Naive B cell (primary cell): ENCODE measurements at regions not wholly inside any gene's neighbourhood (a gene's known extent, or its start where the extent isn't known, plus 50 kb on each side); places are given as distances from the start of the nearest gene placed in this dataset.
"Not testable (repeated sequence)": the region's sequence is repeated elsewhere in the genome, so short reads cannot be mapped to it uniquely, and the experiment has no call there.

Experiments used
- ATAC-seq, 2 donors: fragments of 150-1000 bp; cut with Tn5 transposase; 2 replicates each; pipeline ENCODE4 v1.10.0; 2021; ENCODE audit warnings: low read depth in 2 of 2, mild to moderate bottlenecking in 2 of 2, moderate library complexity in 2 of 2
- DNase-seq: peaks from one replicate; pipeline ENCODE4 v3.0.0; 2022
- H3K27ac Mint-ChIP-seq, 6 donors: one replicate each; pipeline ENCODE4 v1.8.0; 2020 to 2022; ENCODE audit warnings: mild to moderate bottlenecking in 6 of 6, mixed read lengths in 6 of 6, moderate library complexity in 5 of 6, inconsistent platforms in 2 of 6
- H3K27me3 Mint-ChIP-seq, 3 donors: one replicate each; pipeline ENCODE4 v1.8.0; 2021 to 2022; ENCODE audit warnings: mixed read lengths in 3 of 3, mild to moderate bottlenecking in 1 of 3
- H3K36me3 Mint-ChIP-seq, 2 donors: one replicate each; pipeline ENCODE4 v1.8.0; 2020 to 2022; ENCODE audit warnings: mixed read lengths in 2 of 2, inconsistent platforms in 1 of 2, mild to moderate bottlenecking in 1 of 2
- H3K4me1 Mint-ChIP-seq, 3 donors: one replicate each; pipeline ENCODE4 v1.8.0; 2020 to 2022; ENCODE audit warnings: mixed read lengths in 3 of 3, inconsistent platforms in 1 of 3, mild to moderate bottlenecking in 1 of 3, moderate library complexity in 1 of 3
- H3K4me3 Mint-ChIP-seq, 8 donors: one replicate each; pipeline ENCODE4 v1.8.0; 2020 to 2022; ENCODE audit warnings: mild to moderate bottlenecking in 8 of 8, mixed read lengths in 8 of 8, moderate library complexity in 8 of 8, inconsistent platforms in 2 of 8
- H3K9me3 Mint-ChIP-seq, 7 donors: one replicate each; pipeline ENCODE4 v1.8.0; 2020 to 2022; ENCODE audit warnings: mixed read lengths in 7 of 7, mild to moderate bottlenecking in 5 of 7, inconsistent platforms in 2 of 7, moderate library complexity in 1 of 7

DNA sequence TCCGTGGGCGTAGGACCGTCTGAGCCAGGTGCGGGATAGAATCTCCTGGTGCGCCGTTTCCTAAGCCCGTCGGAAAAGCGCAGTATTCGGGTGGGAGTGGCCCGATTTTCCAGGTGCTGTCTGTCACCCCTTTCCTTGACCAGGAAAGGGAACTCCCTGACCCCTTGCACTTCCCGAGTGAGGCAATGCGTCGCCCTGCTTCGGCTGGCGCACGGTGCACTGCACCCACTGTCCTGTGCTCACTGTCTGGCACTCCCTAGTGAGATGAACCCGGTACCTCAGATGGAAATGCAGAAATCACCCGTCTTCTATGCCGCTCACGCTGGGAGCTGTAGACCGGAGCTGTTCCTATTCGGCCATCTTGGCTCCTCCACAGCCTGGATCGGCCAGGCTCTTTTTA, 74.9 kb upstream of the LIFR start:
- peaks cover 6 to 23% (median 18%) of the 10 kb centered on the region in 7 donors for H3K9me3 Mint-ChIP-seq
- H3K27me3 Mint-ChIP-seq, H3K4me3 Mint-ChIP-seq, DNase-seq, ATAC-seq, H3K4me1 Mint-ChIP-seq, H3K36me3 Mint-ChIP-seq, H3K27ac Mint-ChIP-seq: not testable (repeated sequence)

- H3K27ac Mint-ChIP-seq = no peak overlapping the region
- H3K4me3 Mint-ChIP-seq = no peak overlapping the region
- ATAC-seq (no peak), DNase-seq (no peak)
- H3K4me1 Mint-ChIP-seq = no peaks in the 10 kb centered on the region
- peaks cover 8 to 23% (median 13%) of the 10 kb centered on the region in 7 donors for H3K9me3 Mint-ChIP-seq
- peaks cover 9 to 10% of the 10 kb centered on the region in 2 donors for H3K36me3 Mint-ChIP-seq
- peaks cover 4 to 13% (median 6%) of the 10 kb centered on the region in 3 donors for H3K27me3 Mint-ChIP-seq
These were observed 78.3 kb upstream of the LIFR start for GRCh38 chr5:38634568-38635369.

DNA sequence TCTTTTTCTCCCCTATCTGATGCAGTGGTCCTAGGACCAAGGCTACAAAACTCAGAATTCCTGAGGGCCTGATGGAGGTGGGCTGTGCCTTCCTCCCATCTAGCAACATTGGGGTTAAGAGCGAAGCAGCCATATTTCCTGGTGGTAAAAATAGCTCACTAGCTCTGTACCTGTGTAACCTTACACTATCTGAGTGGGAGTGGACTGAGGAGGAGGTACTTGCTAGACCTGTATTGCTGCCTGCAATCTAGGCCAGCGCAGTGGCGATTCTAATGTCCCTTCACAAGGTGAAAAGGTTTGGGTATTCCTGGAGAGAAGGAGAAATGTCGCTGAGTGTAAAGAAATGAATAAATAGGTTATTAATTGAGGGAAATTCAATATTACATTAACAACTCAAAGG, 80.2 kb upstream of the LIFR start:
- Mint-ChIP-seq H3K36me3 (peaks cover 8 to 9% of the 10 kb centered on the region in 2 donors), H3K27ac (no peak overlapping the region), H3K9me3 (peaks cover 7 to 16% (median 13%) of the 10 kb centered on the region in 7 donors), H3K4me3 (no peak overlapping the region), H3K4me1 (no peaks in the 10 kb centered on the region), H3K27me3 (peaks cover 0 to 13% (median 4%) of the 10 kb centered on the region in 3 donors)
- DNase-seq (no peak), ATAC-seq (no peak)

GRCh38 chr5:38638656-38639055, 82.2 kb upstream of the LIFR start:
- H3K36me3 Mint-ChIP-seq = no peaks in the 10 kb centered on the region
- no peak overlapping the region for H3K4me3 Mint-ChIP-seq
- peaks cover 4 to 9% (median 8%) of the 10 kb centered on the region in 3 donors for H3K27me3 Mint-ChIP-seq
- no peak for ATAC-seq
- H3K9me3 Mint-ChIP-seq = peaks cover 0 to 8% (median 2%) of the 10 kb centered on the region in 7 donors
- H3K27ac Mint-ChIP-seq = no peak overlapping the region
- H3K4me1 Mint-ChIP-seq = no peaks in the 10 kb centered on the region
- no peak for DNase-seq

DNA sequence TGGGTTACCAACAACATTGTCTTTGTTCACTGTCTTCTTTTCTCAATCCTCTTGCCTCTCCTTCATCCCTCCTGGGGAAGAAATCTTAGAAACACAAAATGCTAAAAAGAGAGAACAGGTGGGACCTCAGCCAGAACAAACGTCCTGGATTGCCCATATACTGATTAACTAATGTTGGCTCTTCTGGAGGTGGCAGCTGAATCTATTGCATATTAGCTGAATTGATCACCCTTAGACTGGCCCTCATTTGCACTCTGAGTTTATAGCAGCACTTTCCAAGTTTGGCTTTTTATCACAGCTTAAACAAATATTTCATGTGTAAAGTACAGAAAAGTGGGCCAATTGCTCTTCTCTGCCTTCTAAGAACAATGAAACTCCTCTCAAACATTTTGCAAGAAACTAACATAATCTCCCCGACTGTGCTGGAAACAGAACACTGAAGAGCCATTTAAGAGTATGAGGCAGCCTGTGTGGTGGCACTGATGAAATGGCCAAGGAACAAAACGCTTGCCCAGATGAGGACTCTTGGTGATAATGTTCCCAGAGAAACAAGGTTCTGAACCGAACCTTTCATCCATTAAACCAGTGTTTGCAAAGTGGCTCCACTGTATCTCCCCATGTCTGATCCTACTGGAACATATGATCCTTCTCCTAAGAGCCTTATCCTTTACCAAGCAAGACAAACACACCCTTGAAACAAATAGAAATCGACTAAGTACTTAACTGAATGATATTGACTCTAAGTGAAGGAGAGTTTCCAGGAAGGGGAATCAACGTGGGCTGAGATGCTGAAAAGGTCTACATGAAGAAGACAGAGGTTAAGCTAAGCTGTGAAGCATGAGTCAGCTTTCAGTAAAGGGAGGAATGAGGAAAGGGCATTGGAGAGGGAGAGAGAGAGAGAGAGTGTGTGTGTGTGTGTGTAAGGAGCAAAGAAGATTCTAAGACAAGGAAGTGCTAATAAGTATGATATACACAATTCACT, 83.2 kb upstream of the LIFR start:
- H3K27ac Mint-ChIP-seq = no peak overlapping the region
- peaks cover 0 to 9% (median 8%) of the 10 kb centered on the region in 3 donors for H3K27me3 Mint-ChIP-seq
- H3K36me3 Mint-ChIP-seq = no peaks in the 10 kb centered on the region
- no peak for DNase-seq
- no peak overlapping the region for H3K4me3 Mint-ChIP-seq
- no peaks in the 10 kb centered on the region for H3K4me1 Mint-ChIP-seq
- peaks cover 0 to 8% (median 4%) of the 10 kb centered on the region in 7 donors for H3K9me3 Mint-ChIP-seq
- no peak for ATAC-seq

DNA sequence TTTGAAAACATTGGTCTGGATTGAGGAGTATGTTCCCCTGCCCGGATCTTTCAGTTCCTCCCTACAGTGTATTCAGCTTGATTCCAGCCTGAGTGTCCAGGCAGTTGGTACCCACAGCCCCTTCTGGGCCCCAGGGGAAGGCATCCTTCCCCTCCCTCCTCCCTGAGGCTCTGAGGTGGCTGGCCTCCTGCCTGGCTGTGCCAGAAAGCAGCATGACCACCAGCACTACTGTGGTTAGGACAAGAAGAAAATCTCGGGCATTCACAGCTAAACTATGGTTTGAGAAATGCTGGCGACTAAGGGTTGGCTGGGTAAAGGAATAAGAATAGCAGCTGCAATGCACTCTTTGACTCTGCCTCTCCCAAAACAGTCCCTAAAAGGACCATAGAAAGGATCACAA, 84.6 kb upstream of the LIFR start:
- peaks cover 0 to 9% (median 8%) of the 10 kb centered on the region in 3 donors for H3K27me3 Mint-ChIP-seq
- no peak overlapping the region for H3K27ac Mint-ChIP-seq
- peaks cover 0 to 15% (median 5%) of the 10 kb centered on the region in 7 donors for H3K9me3 Mint-ChIP-seq
- H3K4me1 Mint-ChIP-seq = no peaks in the 10 kb centered on the region
- H3K36me3 Mint-ChIP-seq = no peaks in the 10 kb centered on the region
- DNase-seq = no peak
- no peak for ATAC-seq
- H3K4me3 Mint-ChIP-seq = no peak overlapping the region

DNA sequence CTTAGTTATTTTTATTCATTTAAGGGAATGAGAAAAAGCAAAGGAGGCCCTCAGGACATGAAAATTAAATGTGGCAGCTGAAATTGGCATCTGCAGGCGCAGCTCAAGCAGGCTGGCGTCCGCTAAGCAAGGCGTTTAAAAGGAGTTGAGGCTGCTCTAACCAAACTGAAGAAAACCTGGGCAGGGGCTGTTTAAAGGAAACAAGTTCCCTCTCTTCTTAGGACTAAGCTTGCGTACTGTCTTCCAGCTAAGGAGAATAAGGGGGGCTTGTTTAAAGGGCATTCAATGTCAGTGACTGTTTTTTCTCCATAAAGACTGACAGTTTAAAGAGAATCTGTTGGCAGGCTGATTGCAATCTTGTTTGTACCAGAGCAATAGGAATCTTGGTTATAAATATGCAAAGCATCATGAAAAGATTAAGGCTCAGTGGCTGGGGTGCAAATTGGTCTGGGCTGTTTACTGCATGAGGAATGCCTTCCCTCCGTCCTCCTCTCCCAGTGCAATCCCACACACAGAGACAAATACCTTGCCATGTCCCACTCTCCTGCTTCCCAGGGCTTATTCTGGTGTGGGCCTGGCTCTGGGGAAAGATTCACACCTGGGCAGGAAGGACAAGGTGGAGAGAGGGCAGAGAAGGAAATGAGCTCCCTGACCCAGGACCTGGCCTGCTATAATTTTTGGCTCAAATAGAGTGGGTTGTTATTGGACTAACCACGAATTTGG, 85.9 kb upstream of the LIFR start:
- ATAC-seq (no peak), DNase-seq (no peak)
- Mint-ChIP-seq H3K27ac (no peak overlapping the region), H3K4me1 (no peaks in the 10 kb centered on the region), H3K4me3 (no peak overlapping the region), H3K9me3 (peaks cover 0 to 15% (median 5%) of the 10 kb centered on the region in 7 donors), H3K36me3 (no peaks in the 10 kb centered on the region), H3K27me3 (peaks cover 0 to 9% (median 8%) of the 10 kb centered on the region in 3 donors)

GRCh38 chr5:38643616-38644015, 87.2 kb upstream of the LIFR start:
- DNase-seq (no peak), ATAC-seq (no peak)
- H3K36me3 Mint-ChIP-seq = no peaks in the 10 kb centered on the region
- no peak overlapping the region for H3K4me3 Mint-ChIP-seq
- peaks cover 0 to 15% (median 5%) of the 10 kb centered on the region in 7 donors for H3K9me3 Mint-ChIP-seq
- no peaks in the 10 kb centered on the region for H3K4me1 Mint-ChIP-seq
- peak overlapping the region in 1 of 6 donors; percentile 40 for H3K27ac Mint-ChIP-seq
- H3K27me3 Mint-ChIP-seq = peaks cover 0 to 10% (median 0%) of the 10 kb centered on the region in 3 donors

GRCh38 chr5:38645508-38645907, 89.1 kb upstream of the LIFR start:
- ATAC-seq (no peak), DNase-seq (no peak)
- Mint-ChIP-seq H3K27ac (no peak overlapping the region), H3K27me3 (peaks cover 7 to 18% (median 8%) of the 10 kb centered on the region in 3 donors), H3K36me3 (no peaks in the 10 kb centered on the region), H3K4me1 (peaks cover 4 to 7% (median 6%) of the 10 kb centered on the region in 3 donors), H3K4me3 (no peak overlapping the region), H3K9me3 (peaks cover 0 to 15% (median 6%) of the 10 kb centered on the region in 7 donors)

DNA sequence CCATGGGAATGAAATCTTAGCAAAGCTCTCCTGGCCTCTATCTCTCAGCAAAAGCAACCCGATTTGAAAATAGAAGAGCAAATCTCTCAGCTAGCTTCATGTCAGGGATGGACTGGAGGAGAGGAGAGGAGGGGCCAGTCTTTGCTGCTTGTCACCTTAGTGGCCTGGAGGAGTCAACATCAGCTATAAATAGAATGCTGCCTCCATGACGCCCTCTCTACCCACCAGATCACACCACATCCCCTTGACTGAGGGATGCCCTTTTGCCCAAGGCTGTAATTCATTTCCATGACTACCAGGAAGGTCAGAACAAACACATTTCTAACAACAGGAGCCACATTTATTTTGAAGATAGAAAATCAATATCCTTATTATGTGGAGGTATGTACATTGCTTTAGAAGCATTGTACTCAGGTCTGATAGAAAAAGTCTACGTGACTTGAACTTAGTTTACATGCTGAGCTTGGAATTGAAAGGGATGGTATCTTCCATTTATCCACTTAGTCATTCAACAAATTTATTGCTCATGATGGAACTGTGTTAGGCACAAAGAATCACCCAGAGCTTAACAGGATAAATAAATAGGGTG, 92.4 kb upstream of the LIFR start:
- peaks cover 0 to 15% (median 4%) of the 10 kb centered on the region in 7 donors for H3K9me3 Mint-ChIP-seq
- peaks cover 5 to 9% (median 8%) of the 10 kb centered on the region in 3 donors for H3K4me1 Mint-ChIP-seq
- H3K27ac Mint-ChIP-seq = no peak overlapping the region
- H3K4me3 Mint-ChIP-seq = no peak overlapping the region
- ATAC-seq (no peak), DNase-seq (no peak)
- H3K36me3 Mint-ChIP-seq = no peaks in the 10 kb centered on the region
- H3K27me3 Mint-ChIP-seq = peaks cover 7 to 9% (median 8%) of the 10 kb centered on the region in 3 donors

- peak overlapping the region in 1 of 6 donors; percentile 10 for H3K27ac Mint-ChIP-seq
- peaks cover 5 to 9% (median 8%) of the 10 kb centered on the region in 3 donors for H3K4me1 Mint-ChIP-seq
These were observed 94.1 kb upstream of the LIFR start for GRCh38 chr5:38650540-38650939.

GRCh38 chr5:38650946-38651345, 94.5 kb upstream of the LIFR start:
- H3K4me1 Mint-ChIP-seq = peaks cover 5 to 9% (median 8%) of the 10 kb centered on the region in 3 donors
- peaks cover 0 to 13% (median under 1%) of the 10 kb centered on the region in 7 donors for H3K9me3 Mint-ChIP-seq
- no peak overlapping the region for H3K4me3 Mint-ChIP-seq
- H3K36me3 Mint-ChIP-seq = no peaks in the 10 kb centered on the region
- no peak for DNase-seq
- ATAC-seq = no peak
- no peak overlapping the region for H3K27ac Mint-ChIP-seq
- H3K27me3 Mint-ChIP-seq = peaks cover 8 to 12% (median 9%) of the 10 kb centered on the region in 3 donors

More at GRCh38 chr5:38650540-38650939, 94.1 kb upstream of the LIFR start:
- ATAC-seq (no peak), DNase-seq (no peak)
- Mint-ChIP-seq H3K36me3 (no peaks in the 10 kb centered on the region), H3K27me3 (peaks cover 8 to 12% (median 9%) of the 10 kb centered on the region in 3 donors), H3K9me3 (peaks cover 0 to 13% (median 2%) of the 10 kb centered on the region in 7 donors), H3K4me3 (peak overlapping the region in 2 of 8 donors; percentile 20 to 31)
